Fibroblast of lung (primary cell): ENCODE measurements at regions not wholly inside any gene's neighbourhood (a gene's known extent, or its start where the extent isn't known, plus 50 kb on each side); places are given as distances from the start of the nearest gene placed in this dataset.

Experiments used
- EZH2 ChIP-seq: IDR thresholded peaks from 2 replicates; pipeline ENCODE4 v1.5.1; 2012; ENCODE audit warnings: low read length, control low read depth, mild to moderate bottlenecking; ENCODE audit errors: missing control alignments
- TF ChIP-seq, protein P1 (sequence below), 2 donors: IDR thresholded peaks in 1 of 2; conservative IDR thresholded peaks in 1 of 2; 1 replicate in 1 of 2; 2 replicates in 1 of 2; pipeline ENCODE4 v1.5.1; 2011 to 2012; ENCODE audit warnings: low read length in 2 of 2, control low read depth in 1 of 2, inconsistent platforms in 1 of 2, low read depth in 1 of 2, mild to moderate bottlenecking in 1 of 2

DNA sequence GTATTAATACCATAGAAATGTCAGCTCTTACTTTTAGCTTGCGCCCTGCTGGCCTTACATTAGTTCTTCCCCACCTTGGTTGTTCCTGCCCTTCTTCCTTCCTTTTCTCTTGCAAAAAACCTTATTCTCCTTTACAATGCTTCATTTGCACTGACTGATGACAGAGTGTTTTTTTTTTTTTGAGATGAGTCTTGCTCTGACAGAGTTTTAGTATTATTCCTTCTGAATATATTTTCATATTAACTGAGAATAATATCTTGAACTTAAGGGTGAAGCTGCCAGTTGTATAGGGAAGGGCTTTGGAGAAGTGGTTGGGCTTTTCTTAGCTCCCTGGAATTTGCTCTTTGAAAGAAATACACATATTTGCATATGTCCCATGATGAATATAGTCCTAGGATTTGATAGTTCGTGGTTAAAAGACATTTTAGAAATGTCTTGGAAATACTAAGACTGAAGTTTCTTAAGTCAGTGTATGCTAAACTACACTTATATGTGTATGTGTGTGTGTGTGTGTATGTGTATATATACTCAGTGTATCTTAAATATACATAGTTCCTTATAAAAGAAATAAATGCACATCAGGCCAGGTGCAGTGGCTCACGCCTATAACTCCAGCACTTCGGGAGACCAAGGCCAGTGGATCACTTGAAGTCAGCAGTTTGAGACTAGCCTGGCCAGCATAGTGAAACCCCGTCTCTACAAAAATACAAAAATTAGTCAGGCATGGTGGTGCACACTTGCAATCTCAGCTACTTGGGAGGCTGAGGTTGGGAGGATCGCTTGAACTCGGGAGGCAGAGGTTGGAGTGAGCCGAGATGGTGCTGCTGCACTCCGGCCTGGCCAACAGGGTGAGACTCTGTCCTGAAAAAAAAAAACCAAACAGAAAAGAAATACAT lies 216.1 kb upstream of the MYLIP start:
- TF ChIP-seq, protein P1, sequence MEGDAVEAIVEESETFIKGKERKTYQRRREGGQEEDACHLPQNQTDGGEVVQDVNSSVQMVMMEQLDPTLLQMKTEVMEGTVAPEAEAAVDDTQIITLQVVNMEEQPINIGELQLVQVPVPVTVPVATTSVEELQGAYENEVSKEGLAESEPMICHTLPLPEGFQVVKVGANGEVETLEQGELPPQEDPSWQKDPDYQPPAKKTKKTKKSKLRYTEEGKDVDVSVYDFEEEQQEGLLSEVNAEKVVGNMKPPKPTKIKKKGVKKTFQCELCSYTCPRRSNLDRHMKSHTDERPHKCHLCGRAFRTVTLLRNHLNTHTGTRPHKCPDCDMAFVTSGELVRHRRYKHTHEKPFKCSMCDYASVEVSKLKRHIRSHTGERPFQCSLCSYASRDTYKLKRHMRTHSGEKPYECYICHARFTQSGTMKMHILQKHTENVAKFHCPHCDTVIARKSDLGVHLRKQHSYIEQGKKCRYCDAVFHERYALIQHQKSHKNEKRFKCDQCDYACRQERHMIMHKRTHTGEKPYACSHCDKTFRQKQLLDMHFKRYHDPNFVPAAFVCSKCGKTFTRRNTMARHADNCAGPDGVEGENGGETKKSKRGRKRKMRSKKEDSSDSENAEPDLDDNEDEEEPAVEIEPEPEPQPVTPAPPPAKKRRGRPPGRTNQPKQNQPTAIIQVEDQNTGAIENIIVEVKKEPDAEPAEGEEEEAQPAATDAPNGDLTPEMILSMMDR (conservative IDR thresholded peaks at IDR 0.05 in 1 of 2, IDR thresholded peaks at IDR 0.05 in 1 of 2; ENCODE audit: low read depth in 1 of 2, low read length in 2 of 2), result no peak
- no peak for TF ChIP-seq EZH2
